ENCODE measurements at regions not wholly inside any gene's neighbourhood (a gene's known extent, or its start where the extent isn't known, plus 50 kb on each side); places are given as distances from the start of the nearest gene placed in this dataset.

DNA sequence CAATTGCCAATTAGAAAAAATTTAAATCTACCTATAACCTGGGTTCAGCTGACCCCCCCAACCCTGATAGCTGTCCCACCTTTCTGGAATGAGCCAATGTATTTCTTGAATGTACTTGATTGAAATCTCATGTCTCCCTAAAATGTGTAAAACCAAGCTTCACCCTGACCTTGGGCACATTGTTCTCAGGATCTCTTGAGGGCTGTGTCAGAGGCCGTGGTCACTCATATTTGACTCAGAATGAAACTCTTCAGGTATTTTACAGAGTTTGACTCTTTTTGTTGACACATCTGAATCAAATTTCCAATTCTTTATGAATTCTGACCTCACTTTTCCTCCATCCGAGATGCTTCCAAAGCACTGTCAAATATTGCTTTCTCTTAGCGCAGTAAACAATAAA lies 115.3 kb upstream of the BEND4 start:
- TF ChIP-seq CTCF (IDR thresholded peaks at IDR 0.05 in 8 of 11, conservative IDR thresholded peaks at IDR 0.05 in 3 of 11) (no peak), POLR2A (IDR thresholded peaks at IDR 0.05) (no peak), POLR2AphosphoS5 (IDR thresholded peaks at IDR 0.05) (no peak)

Measured in spleen (tissue), 7 donors.